ENCODE measurements at regions not wholly inside any gene's neighbourhood (a gene's known extent, or its start where the extent isn't known, plus 50 kb on each side); places are given as distances from the start of the nearest gene placed in this dataset.

GRCh38 chr12:5254703-5255102 is 177.2 kb upstream of the NTF3 start:
- TF ChIP-seq CTCF (IDR thresholded peaks at IDR 0.05) (no peak), ZFX (IDR thresholded peaks at IDR 0.05; ENCODE audit: borderline replicate concordance) (no peak)
